Suppressor macrophage treated with lipopolysaccharide for 4 hours (primary cell): ENCODE measurements at regions not wholly inside any gene's neighbourhood (a gene's known extent, or its start where the extent isn't known, plus 50 kb on each side); places are given as distances from the start of the nearest gene placed in this dataset.
"Not testable (repeated sequence)": the region's sequence is repeated elsewhere in the genome, so short reads cannot be mapped to it uniquely, and the experiment has no call there.

Source experiments
- DNase-seq: peaks from one replicate; pipeline ENCODE4 v3.0.0-alpha.2; 2020

DNA sequence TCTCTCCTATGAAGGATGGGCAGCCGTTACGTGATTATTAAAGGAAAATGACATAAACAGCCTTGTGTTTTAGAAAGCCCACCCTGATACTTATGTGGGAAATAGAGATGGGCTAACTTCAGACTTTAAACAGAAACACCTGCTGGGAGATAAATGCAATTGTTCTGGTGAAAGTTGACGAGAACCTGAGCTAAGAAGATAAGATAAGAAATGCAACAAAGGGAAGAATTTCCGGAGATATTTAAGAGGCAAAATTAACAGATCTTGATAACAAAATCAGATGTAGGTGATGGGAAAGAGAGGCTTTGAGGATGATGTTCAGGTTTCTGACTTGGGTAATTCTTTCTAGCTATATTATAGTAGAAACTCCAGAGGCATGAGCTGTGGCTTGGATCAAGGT is 102.7 kb upstream of the SLC7A11 start:
- no peak for DNase-seq

DNA sequence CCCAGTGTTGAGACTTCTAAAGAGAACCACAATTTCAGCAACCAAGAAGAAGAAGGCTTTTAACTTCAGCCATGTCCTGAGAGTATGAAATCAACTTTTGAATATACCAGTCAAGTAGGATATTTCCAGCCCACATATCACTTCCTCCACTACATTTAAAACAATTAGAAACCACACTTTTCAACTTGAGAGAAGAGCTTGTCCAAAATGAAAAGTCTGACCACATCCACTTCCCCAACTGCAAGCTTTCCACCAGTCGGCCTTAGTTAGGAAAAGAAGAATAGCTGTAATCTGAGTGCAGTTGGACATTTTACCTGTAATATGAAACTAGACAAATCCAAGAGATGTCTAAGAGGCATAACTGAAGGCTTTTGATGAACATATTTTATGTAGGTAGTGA is 101.9 kb upstream of the SLC7A11 start:
- DNase-seq: peak; percentile 19

DNA sequence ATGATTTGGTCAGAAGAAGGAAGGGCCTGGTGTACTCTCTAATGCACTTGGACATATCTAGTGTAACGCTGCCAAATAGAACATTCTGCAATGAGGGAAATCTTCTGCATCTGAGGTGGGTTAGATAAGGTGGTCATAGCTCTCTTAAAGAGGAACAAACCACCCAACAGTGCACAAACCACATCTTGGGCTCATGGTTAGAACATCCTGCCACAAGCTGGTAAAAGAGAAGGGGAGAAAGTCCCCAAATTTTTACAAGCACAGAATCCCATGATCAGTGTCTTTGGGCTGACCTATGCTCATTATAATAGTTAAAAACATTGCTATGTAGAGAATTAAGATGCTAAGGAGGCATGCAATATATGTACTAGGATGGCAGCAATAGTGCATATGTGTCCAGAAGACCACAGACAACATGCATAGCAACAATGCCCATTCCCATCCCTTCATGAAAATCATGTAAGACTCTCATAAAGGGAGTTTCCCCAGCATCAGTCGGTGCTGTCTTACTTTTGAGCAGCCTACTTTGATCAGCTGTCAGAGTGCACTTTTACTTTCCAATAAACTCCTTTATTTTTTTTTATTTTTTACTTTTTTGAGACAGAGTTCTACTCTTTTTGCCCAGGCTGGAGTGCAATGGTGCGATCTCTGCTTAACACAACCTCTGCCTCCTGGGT is 99.7 kb upstream of the SLC7A11 start:
- no peak for DNase-seq

DNA sequence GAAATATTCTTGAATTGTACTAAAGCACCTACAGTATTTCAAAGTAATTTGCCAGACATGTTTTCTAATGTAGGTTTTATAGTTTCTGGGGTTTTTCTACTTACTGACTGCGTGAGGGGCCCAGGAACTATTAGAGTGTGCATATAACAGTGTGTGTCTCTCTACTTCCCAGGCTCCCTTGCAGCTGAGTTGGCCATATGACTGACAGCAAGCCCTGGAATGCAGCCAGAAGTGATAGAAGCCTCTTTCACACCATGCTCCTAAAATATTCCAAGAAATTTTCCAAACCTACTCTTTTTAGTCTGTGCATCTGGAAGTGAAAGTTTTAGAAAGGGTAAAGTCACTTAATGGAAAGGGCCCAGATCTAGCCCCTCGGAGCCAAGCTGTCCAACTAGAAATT is 96.7 kb upstream of the SLC7A11 start:
- DNase-seq: no peak

DNA sequence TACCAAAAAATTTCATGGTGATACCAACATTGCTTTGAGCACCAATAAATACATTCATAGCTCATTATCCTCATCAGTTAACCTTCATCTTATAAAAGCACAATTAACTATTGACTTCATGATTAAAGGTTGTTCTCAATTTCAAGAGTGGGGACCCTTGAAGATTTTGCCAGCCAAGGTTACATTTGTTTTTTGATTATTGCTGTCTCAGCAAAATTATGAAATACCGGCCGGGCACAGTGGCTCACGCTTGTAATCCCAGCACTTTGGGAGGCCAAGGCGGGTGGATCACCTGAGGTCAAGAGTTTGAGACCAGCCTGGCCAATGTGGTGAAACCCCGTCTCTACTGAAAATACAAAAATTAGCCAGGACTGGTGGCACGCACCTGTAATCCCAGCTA is 96.1 kb upstream of the SLC7A11 start:
- DNase-seq: not testable (repeated sequence)

DNA sequence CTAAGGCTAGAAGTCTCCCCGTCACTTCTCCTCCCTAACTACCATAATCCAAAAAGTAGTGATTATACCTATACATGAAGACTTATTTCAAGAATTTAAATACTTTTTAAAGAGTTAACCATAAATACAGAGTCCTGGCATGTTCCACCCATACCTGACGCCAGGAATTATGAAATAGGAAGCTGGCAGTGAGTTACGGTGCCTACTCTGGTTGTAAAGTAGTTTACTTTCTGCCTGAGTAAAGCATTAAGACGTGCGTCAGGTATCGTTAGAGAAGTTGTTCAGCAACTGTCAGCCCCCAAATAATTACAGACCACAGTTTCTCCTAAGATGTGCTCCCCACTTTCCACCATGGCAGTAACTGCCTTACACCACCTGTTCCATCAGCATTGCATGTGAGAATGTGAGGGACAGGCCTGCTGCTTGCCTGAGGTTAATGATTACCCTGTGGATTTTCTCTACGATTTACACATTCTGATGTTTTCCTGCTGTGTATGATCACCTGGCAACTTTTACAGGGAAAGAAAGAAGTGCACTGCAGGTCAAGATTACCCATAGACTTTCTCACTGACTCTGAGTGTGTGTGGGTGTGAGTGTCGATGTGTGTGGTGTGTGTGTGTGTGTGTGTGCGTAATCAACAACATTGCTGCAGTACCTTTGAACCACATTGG is 92.3 kb upstream of the SLC7A11 start:
- no peak for DNase-seq

DNA sequence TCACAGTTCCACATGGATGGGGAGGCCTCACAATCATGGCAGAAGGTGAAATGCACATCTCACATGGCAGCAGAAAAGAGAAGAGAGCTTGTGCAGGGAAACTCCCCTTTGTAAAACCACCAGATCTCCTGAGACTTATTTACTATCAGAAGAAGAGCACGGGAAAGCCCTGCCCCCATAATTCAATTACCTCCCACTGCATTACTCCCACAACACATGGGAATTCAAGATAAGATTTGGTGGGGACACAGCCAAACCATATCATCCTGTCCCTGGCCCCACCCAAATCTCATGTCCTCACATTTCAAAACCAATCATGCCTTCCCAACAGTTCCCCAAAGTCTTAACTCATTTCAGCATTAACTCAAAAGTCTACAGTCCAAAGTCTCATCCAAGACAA is 90.3 kb upstream of the SLC7A11 start:
- not testable (repeated sequence) for DNase-seq

DNA sequence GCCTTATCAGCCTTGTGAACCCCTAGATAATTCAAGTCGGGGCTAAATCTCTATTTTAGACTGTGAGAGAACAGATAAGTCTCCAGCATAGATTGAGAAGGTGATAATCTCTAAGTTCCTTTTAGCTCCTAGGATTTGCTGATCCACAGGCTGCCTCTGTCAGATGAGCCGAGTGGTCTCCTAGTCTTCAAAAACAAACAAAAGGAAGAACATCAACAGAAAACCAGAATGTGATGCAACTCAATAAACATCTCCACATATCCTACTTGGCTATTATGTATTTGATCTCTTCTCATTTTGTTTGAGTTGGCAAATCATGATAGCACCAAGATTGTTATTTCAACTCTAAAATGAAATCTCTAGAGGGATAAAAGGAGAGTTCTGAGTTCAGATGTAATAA is 88.4 kb upstream of the SLC7A11 start:
- no peak for DNase-seq

DNA sequence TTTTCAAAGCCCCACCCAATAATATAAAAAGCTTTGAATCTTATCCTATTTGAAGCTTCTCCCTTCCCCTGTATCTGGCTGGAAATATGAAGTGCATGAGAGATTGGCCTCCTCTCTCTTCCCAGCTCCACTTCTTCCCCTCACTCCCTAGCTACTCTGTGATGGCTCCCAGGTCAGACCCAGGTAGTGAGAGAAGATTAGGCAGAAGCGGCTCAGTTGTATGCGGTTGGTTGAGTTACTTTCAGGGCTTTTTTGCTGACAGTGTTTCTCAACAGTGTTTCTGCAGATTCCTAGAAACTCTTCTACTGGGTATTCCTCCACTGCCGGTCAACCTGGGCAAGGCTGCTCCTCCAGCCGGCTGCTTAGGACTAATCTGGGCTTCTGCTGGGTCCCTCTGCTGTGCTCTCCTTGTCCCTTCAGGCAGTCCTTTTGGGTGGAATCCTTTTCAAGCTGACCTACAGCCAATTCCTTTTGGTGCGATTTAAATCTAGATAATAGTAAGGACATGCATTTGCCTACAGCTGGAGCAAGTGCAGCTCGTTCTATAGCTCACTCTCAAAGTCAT is 87.4 kb upstream of the SLC7A11 start:
- DNase-seq: no peak

DNA sequence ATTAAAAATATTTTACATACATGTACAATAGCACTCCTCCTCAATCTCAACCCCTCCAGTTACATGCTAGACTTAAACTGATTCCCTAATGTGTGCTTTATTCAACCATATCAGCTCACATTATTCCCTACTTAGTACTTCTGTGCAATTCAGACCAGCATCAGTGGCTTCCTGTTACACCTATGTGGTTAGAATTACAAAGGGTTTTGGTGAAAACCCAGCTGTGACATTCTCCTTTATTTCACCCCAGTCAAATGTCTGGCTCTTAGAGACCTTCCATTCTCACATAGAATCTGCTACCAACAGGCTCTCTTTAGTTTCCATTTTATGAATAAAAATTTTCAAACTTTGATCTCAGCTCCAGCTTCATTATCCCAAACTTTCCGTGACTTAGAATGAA is 85.2 kb upstream of the SLC7A11 start:
- no peak for DNase-seq

DNA sequence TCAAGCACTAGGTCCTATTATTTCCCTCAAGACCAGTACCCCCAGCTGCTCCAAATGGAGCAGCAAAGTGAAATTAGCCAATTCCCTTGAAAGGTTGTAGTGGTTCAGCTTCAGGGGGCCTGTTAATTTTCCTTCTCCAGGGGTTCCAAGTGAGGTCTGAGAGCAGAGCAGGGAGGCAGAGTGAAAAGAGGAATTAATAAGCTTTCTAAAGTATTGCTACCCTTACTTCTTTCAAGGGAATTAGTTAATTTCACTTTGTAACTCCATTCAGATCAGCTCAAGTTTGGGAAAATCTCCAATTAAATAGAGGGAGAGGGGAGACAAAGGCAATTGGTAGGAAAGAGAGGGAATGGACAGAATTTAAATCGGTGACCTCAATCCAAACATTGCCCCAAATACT is 78.7 kb upstream of the SLC7A11 start:
- no peak for DNase-seq

DNA sequence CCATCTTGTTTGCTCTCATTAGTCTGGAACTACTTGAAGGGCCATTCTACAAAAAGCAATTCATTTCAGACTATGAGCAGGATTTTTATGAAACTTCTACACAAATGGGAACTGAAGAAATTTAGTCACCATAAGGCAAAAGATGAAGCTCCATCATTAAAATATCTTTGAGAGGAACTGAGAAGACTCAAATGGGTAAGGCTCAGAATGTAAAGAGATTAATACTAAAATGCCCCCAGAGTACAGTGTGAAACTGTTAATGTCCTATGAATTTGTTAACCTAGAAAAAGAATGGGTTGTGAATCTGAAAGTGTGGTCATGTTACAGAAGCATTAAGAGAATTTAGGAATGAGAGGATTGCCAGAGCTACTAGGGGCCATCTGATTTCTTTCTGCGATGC is 77.9 kb upstream of the SLC7A11 start:
- DNase-seq: no peak

DNA sequence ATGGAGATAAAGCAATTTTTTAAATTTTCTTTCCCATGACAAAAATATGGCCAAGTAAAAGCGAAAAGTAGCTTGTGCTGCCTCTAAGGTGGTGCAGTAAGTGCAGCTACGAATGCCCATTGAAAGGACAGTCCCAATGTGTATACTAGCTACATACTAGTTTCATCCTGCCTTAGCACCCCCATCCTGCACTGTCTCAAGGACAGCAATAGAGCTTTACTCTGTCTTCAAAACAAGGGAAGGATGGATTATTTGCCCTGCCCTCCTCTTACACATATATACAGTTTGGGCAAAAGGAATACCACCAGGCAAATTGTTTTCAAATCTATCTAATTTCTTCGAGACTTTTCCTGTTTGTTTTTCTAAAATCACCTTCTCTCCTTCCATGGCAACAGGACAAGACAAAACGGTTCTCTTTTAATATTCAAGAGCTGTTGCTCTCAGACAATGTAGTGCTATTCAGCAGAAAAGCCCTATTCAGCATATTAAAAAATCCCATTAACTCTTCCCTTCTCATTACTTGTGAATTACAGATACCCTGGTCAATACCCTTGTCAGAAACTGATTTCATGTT is 75.1 kb upstream of the SLC7A11 start:
- no peak for DNase-seq

DNA sequence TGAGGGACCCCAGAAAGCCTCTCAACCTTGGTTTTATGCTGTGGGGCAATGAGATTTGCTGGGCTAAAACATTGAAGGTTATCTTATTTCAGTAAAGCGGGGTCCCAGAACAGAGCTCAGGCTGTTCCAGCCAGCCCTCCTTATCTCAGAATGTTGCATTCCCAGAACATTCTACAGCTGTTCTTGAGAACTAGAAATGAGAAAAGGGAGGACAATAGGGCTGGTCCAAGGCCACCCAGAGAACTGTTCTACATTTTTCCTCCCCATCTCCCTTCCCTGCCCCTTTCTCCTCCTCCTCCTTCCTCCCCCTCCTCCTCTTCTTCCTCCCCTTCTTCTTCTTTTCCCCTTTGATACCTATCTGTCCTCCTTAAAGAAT is 70.4 kb upstream of the SLC7A11 start:
- no peak for DNase-seq

DNA sequence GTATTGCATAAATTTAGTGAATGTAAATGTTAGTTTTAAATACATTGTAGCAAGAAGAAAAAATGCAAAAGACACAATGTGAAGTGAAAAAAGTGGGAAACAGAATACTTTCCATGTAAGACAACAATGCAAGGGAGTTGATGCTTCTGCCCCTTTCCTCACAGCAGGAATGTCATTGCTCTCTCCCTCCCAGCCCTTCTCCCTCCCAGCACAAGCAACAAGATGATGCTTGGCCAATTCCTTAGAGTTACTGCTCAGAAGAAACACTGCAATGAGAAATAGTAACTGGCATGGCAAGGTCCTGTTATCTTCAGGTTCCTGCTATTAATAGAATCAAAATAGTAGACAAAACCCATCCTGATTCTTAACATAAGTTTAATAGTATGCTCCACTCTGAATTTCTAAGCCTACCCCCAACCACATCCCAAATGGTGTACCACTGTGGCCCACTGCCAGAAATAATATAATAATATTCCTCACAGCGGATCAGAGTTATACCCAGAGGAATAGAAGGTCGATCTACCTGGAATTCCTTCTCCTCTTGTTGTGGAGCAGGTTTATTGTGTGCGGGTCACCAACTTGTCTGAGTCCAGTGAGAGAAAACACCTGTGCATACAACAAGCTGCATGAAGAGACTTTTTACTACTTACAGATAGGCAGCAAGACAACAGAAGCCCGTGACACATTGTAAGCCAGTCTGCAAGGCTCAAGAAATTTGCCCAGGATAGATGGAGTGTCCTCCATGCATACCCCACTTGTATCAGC is 69.8 kb upstream of the SLC7A11 start:
- DNase-seq: no peak

DNA sequence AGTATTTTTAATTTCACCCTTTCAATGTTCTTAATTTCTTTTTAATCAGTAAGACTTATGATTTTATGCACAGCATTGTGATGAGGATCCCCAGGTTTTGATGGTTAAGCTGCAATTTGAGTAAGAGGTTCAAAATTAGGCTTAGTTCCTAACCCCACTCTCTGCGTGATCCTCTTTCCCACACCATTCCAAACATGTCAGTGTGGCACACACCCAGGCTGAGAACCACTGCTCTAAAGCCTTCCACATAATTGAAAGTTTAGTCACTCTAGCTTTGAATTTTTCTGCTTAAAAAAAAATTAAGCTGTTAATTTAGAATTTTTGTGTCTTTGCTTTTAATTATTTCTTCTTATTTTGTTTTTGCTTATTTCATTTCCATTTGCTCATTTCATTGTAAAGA is 68.8 kb upstream of the SLC7A11 start:
- DNase-seq: no peak

DNA sequence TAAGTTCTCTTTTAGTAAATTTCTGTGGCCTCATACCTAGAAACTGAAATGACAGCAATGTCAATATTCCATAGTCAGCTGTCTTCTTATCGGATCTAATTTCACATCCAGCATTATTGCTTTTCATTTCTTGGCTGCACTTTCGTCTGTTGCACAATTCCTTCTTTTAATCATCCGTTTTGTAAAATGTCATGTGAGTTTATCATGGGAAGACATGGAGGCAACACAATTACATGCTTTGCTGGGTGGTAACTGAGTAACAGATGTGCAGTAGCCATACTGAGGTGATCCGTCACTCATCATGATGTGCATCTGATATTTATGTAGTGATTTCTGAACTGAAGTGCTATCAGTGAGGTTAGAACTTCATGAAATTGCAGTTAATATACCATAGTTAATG is 68.3 kb upstream of the SLC7A11 start:
- DNase-seq: no peak

DNA sequence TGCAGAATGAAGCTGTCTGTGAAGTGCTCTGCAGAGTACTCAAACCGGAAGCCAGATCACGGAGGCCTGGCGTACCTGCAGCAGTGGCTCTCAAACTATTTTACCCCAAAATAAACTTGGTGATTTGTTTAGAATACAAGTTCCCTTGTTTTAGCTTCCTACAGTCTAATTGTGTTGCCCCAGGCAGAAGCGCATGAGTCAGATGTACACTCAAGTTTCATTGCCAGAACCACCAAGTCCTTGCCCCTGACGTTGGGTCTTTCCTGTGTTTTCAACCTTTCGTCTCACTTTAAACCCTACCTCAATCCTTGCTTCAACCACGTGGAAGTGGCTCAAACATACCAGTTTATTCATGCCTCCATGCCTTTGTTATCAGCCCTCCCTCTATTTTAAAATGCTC is 66.2 kb upstream of the SLC7A11 start:
- DNase-seq: no peak

DNA sequence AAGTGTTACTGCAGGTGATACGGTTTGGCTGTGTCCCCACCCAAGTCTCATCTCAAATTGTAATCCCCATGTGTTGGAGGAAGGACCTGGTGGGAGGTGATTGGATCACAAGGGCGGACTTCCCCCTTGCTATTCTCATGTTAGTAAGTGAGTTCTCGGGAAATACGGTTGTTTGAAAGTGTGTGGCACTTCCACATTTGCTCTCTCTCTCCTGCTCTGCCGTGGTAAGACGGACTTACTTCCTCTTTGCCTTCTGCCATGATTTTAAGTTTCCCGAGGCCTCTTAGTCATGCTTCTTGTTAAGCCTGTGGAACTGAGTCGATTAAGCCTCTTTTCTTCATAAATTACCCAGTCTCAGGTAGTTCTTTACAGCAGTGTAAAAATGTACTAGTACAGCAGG is 65.2 kb upstream of the SLC7A11 start:
- DNase-seq: peak; percentile 87

DNA sequence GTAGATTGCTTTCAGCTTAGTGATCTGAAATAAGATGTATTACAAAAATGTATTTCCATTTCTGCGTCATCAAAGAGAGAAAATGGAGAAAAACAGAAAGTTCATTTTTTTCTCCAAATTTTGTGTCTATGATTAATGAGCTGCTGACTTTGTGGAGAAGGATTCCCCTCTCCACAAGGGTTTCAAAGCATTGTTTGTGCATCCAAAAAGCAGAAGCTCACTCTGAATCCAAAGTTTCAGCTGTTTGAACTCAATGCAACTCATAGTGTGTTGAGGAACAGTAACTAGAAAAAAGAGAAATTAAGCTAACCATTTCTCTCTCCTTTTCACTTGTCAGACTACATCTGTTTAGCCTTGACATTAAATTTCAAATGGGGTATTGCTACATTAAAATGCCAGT is 62.9 kb upstream of the SLC7A11 start:
- peak; percentile 93 for DNase-seq

DNA sequence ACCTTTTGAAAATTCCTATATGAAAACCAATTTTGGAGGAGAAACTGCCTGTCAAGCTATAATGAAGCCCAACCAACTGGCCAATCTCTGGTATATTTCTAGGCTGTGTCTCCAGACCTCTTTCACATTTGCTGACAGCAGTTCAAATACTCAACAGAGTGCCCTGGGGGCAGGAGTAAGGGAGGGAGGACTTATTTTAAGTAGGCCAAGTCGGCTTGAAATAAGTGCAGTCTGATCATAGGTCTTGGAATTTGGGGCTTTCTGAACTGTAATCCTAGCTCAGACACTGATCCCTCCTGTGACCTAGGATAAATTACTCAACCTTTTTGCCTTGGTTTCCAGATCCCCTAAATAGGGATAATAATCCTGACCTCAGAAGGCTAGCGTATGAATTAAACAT is 59.4 kb upstream of the SLC7A11 start:
- no peak for DNase-seq

DNA sequence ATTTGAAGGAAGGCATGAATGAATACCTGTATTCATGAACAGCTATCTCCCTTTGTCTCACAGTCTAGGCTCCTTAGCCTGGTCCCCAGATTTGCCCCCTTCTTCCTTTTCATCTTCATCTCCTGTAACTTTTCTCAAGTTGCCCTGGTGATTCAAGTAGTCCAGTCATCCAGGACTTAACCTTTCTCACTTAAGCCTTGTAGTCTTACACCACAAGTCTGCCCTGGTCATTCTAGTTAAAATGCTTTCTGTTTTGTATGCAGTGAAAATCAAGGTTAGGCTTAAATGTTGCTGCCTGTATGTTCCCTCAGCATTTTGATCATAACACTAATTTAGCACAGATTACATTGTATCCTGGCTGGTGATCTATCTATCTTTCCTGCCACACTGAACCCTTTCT is 58.5 kb upstream of the SLC7A11 start:
- DNase-seq: peak; percentile 61

DNA sequence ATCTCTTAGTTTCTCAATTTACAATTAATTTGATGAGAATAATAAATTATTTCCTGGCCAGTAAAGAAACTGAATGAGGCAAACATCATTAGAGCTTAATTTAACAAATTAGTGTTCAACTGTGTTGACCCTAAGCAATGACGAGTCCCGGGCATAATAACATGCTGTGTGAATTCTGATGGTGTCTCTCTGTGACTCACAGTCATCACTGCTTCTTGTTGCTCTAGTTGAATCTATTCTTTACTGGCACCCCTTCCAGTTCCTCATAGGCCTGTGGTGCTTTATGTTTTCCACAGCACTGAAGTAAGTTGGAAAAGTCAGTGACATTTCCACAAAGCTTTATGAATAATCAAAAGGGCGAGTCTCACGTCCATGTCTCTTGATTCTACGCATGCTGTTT is 57.7 kb upstream of the SLC7A11 start:
- peak; percentile 81 for DNase-seq

DNA sequence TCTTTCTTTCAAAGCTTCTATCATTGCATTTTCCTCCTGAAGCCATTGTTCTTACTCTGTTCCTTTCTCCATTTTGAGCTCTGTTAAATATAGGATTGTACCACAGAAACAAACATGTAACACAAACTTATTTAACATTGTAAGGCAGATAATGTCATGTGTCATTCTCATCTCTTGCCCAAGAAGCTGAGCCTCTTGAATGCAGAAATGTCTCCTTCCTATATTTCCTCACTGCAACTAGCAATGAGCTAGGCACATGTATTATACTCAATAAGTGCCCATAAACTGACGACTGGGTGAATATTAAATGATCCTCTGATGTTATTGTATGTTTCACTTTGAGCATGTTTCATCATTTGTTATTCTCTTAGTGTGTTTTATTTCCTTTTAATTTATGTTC is 56.7 kb upstream of the SLC7A11 start:
- DNase-seq: peak; percentile 51
